HPDE6-E6E7 (cell line): ENCODE measurements at regions not wholly inside any gene's neighbourhood (a gene's known extent, or its start where the extent isn't known, plus 50 kb on each side); places are given as distances from the start of the nearest gene placed in this dataset.

ENCODE experiments used
- DNase-seq: peaks from one replicate; pipeline ENCODE4 v3.0.0; 2011; ENCODE audit warnings: missing footprints; ENCODE audit errors: extremely low spot score

DNA sequence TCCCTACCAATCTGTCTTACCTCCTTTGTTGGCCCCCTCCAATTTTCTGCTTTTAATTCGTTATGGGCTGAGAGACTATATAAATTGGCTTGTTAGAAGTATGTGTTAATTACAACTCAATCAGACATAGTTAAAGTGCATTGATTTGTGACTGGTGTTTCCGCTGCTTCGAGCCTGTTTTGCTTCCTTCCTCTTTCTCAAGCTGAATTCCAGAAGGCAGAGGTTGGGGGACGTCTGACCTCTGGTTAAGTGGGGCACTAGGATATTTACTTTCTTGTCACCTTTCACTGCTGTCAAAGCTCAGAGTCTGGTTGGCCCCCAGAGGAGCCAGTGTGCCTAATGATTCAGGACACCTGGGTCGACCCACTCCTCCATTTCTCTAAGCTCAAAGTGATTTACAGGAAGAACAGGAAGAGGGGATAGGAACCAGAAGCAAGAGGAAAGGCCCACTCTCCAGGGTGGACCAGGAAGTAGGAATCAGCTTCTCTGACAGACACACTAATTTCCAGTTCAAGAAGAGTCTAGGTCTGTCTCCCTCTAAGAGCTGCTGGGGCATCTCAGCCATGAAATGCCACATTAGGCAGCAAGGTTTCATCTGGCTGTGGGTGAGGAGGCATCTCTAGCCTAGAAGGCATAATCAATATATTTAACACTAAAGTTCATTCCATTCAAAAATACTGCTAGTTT is 397.2 kb upstream of the NPVF start:
- DNase-seq = no peak

DNA sequence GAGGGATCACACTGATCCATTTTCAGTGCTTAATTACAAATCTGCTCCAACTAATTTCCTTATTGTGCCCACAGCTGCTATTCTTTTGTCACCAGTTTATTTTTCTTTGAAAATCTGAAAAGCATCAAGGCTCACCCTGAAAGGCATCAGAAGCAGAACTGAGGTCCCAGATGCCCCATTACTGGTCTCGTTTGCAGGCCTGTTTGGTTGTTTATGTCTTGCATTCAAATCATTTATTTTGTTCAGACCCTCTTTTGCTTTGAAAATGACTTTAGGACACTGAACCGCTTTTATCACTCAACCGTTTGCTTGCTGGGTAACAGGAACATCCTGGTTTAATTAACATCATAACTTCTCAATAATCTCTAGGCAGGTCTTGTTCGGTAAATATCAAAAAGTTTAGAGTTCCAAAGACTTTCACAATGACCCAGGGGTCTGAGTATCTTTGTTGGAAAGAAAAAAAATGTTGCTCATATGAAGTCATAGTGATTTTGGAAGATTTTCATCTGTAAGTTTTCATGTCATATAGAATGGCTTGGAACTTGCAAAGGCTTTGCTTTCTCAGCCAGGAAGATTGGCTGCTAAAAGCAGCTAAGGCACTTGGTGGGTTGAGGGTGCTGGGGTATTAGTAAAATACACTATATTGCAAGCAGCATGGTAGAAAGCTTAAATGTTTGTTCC is 398.3 kb upstream of the NPVF start:
- no peak for DNase-seq

DNA sequence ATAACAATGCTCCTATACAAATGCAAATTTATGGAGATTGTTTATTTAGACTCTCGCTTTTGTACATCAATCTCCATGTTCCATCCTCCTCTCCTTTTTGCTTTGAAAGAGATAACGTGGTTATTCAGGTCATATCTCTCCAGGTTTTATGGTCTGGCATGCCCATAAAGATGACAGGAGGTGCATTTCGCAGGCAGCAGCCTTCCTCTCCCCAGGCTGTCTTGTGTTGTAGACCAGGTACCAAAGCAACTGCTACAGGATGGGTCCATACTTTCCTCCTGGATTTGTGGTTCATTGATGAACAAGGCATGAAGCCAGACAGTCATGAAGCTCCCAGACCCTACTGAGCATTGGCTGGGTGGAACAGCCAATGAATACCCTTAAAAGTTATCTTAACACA is 400.2 kb upstream of the NPVF start:
- no peak for DNase-seq

DNA sequence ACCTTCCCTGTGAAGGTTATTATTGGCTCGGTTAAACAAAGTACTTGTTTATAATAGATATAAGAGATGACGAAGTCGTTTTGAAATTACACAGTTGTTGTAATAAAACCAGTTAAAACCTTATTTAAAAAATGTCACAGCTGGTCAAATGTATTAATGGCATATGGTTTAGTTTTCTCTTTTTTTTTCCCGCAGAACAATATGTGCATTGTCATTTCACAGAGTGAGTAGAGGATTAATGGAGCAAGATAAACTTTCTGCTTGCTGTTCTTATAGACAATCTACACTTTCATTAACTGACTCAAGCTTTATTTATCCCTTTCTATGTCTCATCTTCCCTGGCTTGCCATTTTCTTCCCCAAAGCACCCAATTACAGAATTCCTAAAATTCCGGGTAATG is 404.3 kb upstream of the NPVF start:
- DNase-seq = no peak

DNA sequence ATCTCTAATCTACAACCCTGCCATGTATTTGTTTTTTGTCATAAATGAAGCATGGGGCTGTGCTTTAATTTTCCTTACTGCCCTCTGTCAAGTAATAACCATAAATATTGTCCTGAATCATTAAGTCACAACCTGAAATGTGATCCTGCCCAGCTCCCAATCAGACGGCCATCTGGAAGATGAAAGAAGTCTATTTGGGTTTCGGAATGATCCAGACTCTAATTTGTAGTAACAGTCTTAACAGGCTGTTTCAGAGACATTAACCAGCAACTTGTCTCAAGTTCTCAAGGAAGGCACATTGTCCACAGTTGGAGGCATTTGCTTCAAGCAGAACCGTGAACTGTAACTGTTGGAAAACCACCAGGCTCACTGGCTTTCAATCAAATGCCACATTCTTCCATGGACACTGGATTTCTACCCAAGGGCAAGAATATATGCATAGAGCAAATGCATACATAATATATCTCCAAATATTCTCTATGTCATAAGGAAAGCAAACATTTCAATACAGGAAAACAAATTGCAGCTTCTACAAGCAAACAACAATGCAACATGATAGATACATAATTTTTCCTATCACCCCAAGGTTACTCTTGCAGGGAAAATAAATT is 405.2 kb upstream of the NPVF start:
- no peak for DNase-seq

DNA sequence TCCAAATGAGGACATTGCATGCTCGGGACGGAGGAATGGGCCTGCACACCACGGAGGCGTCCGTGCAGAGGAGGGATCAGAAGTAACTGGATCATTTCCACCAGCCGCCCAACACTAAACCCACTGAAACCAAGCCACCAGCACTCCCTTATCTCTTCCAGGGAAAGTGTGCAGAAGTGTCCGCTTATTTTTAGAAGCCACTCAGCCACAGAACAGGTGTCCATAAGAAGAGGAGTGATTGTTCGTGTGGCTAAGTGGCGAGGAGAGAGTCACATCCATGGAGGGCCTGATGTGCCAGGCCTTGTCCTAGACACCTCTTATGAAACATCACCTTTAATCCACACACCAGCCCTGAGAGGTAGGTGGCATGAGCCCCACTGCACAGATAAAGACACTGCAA is 407.9 kb upstream of the NPVF start:
- no peak for DNase-seq

DNA sequence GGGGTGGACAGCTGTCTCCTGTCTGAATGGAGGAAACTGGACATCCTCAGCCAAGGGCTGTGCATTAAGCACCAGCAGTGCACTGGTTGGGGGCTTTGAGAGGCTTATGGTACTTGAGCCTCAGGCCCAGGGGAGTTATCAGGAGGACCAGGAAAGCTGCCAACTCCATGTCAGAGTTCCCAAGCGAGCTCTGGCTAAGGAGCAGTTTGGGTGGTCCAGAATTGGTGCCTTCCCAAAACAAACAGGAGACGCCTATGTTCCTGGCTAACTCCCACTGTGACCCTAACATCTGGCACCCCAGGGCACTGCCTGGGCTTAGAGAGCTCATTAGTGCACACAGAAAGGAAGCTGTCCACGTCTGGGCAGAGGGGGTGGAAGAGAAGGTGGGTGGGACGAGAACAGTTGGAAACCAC is 408.6 kb upstream of the NPVF start:
- DNase-seq = no peak

DNA sequence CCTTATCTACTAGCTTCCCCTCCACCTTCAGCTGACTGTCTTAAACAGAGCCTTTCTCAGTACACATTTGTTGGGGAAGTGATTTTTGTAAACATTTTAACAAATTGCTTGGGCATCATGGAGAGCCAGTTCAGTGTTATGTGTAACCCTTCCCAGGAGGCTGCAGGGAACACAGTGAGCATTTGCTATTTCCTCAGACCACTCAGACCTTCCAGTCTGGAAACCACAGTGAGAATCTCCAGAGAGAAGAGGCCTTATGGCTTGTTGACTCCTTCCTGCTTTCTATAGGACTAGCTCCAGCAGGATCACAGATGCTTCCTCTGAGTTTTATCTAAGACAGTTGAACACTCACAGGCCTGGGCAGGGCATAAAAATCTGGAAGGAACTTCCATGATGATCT is 409.8 kb upstream of the NPVF start:
- no peak for DNase-seq

DNA sequence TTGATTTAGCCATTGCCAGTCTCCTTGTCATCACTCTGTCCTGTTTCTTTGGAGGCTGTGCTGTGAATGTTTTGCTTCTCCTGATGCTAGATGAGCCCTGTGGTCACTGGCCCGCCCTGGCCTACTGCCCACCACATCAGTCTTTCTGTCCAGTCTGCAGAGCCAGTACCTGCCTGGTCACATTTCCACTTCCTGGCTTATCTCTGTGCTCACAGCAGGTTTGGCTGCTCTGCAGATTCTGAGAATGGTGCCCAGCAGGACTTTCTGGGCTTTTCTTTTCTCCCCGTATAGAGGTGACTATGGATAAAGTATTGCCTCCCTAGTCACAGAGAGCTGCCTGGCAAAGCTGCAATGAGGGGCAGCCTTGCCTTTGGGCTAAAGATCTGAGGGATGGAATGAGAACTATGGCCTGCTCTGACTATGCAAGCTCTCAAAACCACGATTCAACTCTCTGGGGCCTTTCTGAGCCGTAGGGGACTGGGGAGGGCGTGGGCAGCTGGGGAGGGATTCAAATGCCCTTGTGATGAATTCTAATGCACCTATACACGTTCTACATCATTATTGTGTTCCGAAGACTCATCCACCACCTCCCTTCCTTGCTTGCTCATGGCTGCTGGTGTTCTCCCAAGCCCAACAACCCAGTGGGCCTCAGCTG is 410.4 kb upstream of the NPVF start:
- DNase-seq = no peak

DNA sequence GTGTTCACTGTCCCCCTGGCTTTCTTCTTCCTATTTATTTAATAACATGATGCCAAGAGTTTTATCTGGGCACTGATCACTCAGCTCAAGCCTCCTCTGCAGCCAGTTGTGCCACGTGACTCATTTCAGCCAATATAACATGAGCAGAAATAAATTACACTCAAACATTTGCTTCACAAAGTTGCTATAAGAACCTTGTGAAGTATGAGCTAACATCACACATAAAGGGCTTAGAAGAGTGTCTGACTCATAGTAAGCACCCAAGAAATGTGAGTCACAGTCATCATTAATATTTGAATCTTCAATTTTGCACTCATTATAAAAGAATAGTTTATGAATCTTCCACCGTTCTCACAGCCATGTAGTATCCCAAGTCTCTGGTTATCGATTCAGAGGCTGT is 414.6 kb upstream of the NPVF start:
- no peak for DNase-seq

DNA sequence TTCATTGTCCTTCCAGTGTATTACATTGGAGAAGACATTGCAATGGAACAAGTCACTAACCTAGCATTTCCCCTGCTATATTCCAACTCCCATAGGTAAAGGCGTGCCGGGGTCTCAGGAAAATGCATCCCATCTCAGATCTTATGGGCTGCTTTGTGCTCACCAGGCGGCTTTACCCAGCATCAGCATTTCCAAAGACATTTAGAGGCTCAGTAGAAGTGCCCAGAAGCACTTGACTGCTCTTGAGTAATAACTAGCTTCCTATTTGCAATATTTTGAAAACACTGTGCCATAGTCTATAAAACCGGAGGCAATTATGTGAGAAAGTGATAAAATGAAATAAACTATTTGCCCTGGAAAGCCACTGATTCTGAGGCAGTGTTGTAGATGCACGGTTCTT is 415.0 kb upstream of the NPVF start:
- DNase-seq = no peak

DNA sequence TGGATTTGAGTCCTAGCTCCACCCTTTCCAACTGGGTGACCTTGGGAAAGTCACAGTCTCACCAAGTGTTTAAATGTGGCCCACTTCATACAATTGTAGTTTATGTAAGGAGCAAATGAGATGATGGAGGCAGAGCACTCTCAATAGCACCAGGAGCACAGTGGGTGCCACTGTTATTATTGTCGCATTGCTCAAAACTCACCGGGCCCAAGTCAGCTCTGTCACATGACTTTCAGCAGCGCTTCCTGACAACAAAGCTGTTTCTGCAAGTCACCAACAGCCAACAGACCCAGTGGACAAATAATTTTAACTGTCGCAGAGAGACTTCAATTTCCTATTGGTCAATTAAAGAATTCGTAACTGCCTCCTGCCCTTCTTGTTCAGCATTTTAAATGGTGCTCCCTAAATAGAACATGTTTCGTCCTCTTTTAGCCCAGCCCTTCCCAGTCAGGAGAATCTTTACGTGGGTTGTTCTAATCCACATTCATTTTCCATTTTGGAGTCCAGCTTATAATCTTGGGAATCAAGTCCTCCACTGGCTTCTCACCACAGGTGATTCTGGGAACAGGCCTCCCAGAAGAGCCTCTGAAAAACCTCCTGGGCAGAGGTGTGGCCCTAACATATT is 415.6 kb upstream of the NPVF start:
- no peak for DNase-seq

DNA sequence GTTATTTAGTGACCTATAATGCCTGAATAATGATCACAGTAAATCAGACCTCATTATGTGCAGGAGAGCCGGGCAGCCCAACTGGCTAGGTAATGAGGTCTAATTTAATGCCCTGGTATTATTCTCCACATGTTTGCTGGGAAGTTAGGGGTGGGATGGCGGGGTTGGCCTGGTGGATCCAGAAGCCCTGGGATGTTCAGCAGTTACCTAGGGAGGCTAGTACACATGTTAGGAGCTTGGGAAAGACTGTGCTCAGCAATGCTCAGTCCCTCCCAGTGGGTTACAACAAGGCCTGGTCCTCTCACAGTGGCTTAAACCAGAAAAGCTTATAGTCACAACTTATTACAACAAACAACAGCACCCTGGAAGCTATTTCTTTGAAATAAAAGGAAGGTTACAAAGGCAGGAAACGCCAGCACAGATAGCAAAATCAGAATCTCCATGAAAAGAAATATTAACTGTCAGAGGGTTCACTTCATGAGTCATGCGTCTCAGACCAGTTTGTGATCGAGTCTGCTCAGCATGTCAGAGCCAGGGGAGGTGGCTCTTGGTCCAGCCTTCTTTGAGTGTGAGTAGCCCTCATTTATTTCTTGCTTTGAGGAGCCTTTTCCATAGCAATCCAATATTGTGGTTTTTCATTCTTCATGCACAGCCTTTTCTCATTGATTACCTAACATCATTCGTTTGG is 418.6 kb upstream of the NPVF start:
- no peak for DNase-seq

DNA sequence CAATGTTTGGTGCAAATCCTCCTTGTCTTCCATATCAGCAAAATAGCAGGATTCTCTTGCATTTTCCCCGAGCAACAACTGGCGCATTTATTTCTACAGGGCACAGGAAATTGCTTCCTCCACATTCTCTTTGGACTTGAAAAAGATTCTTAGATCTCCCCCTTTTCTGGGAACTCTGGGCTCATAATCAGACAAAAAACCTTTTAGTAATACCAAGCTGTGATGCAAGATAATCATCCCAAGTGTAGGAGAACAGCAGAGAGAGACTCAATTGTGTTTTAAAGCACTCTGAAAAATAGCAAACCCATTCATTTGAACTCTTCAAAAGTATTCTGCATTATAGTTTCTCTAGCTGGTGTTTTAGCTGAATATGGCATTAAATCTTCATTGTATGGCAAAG is 419.6 kb upstream of the NPVF start:
- DNase-seq = no peak

DNA sequence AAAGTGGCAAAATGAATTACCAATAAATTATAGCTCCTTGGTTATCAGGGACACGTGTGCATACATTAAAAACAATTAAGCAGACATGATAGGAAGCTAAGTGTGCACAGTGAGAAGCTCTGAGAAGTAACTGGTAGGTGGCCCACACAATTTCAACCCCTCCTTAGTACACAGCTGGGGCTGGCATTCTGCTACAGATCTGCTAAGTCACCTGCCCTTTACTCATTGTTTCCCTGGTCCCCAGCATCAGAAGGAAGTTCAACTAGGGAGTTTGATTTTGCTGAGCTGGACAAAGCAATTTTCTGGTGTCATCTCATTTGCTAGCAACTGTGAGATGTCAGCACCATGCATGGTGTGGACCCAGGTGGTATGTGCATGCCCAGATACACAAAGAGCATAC is 424.1 kb upstream of the NPVF start:
- no peak for DNase-seq

DNA sequence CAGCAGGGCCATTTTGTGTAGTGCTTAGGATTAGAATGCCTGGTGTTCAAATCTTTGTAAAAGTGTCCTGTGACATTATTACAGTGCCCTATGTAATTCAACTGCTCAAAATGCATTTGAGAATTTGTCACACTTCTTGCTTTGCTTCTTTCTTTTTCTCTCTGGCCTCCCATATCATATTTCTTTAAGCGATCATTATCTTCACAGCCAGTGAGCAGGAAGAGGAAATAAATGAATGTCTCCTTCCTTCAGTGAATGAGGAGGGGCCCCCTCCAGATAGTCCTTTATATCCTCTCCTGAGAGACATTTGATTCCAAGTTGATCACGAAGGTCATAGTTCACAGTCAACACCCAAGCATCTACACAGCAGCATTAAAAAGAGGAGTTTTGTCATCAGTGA is 425.1 kb upstream of the NPVF start:
- no peak for DNase-seq

DNA sequence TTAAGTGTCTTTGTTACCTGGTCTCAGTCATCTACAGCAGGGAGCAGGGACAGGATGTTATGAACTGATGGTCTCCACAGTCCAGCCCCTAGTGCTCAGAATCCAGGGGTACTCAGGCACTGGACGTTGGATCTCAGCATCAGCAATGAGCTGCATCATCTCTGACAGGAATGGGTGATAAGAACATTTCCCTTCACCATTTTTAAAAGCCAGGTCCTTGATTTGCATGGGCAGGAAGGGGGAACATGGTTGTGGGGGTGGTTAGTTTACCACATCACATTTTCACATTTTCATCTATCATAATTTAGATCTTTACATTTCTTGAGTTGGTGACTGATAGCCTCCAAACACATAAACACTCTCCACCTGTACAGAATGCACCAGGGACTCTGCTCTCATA is 427.8 kb upstream of the NPVF start:
- DNase-seq = no peak

DNA sequence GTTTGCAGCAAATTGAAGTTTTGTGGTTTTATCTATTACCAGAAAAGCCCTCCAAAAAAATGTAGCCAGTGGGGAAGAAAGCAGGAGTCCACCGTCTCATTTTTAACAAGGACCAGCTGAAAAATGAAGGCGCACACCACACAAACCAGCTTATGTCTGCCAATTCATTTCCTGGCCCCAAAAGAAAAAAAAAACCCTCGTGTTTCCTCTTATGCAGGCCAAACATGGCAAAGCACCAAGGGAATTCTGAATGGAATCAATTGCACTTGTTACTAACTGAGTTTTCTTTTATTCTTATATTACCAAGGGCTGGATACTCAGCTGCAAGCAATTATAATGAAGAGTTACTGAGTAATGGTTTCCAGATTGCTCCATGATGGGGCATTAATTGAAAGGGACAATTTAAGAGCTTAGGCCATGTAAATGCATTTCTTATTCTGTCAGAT is 428.3 kb upstream of the NPVF start:
- no peak for DNase-seq

DNA sequence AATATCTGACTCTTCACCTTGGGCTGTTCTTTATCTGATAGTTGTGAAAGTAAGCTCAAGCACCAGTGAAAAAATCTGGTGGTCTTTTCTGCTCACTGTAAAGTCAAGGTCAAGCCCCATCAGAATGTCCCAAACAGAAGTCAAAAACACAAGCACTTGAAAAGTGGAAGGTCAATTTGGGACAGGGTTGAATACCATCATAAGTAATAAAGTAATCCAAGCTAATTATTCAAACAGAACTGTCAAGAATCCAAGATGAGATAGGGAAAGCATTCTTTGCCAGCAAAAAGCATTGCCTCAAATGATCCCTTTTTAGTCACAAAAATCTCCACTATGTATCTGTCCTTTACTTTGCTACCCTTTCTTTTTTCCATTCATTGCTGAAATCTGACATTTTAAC is 430.1 kb upstream of the NPVF start:
- DNase-seq = no peak

DNA sequence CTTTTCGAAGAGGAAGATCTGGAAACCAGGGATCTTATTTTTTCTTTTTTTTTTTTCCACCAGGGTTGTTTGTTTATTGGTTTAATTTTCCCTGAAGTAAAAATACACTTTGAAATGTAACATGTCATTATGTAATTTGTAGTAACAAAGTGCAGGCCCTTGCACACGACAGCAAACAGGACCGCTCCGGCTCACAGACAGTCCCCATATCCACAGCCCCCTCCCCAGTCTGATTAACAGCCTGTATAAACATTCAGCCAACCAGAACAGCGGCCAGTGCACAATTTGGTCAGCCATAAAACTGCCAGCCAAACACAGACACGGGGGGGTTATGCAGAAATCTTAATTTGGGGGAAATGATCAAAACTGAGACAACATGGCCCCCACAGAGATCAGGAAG is 431.6 kb upstream of the NPVF start:
- DNase-seq = no peak

DNA sequence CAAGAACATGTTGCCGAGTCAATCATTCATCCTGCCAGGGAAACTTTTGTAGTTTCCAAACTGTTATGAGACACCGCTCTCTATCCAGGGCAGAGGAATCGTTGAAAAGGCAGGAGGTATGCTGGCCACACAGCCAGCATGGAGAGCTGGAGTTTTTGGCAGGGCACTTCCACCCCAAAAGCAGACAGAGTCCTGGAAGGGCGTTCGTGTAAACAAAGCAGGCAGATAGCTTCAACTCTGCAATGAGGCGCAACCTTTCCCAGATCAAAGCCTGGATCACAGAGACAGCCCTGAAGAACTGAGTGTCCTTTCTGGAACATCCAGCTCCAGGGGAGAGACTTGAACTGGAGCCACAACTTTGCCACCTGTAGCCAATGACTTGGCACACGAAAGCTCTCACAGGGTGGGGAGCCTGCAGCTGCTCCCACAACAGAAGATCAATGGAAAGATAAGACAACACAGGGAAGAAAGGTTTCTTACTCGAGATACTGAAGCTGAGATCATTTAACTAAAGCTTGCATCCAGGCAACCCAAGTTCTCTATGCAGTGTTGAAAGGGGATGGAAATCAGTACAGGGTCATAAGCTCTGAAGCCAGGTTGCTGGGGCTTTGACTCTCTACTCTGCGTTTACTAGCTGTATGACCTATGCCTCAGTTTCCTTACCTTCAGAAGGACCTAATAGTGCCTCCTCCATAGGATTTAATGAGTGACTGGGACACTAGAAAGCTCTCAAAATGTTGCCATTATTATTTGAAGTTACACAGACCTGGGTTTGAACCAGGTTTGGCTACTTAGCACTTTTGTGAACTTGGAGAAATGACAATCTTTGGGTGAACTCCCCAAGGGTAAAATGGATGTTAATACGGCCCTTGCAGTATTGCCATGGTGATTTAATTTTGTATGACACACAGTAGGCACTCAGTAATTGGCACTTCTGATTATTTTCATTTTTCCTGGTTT is 434.8 kb upstream of the NPVF start:
- no peak for DNase-seq
